Activated naive CD4-positive, alpha-beta T cell (primary cell): ENCODE measurements at regions not wholly inside any gene's neighbourhood (a gene's known extent, or its start where the extent isn't known, plus 50 kb on each side); places are given as distances from the start of the nearest gene placed in this dataset.

ENCODE experiments used
- DNase-seq, 4 experiments: peaks; one replicate each; lab custom pipeline; 2025; lab: John Stamatoyannopoulos, UW

DNA sequence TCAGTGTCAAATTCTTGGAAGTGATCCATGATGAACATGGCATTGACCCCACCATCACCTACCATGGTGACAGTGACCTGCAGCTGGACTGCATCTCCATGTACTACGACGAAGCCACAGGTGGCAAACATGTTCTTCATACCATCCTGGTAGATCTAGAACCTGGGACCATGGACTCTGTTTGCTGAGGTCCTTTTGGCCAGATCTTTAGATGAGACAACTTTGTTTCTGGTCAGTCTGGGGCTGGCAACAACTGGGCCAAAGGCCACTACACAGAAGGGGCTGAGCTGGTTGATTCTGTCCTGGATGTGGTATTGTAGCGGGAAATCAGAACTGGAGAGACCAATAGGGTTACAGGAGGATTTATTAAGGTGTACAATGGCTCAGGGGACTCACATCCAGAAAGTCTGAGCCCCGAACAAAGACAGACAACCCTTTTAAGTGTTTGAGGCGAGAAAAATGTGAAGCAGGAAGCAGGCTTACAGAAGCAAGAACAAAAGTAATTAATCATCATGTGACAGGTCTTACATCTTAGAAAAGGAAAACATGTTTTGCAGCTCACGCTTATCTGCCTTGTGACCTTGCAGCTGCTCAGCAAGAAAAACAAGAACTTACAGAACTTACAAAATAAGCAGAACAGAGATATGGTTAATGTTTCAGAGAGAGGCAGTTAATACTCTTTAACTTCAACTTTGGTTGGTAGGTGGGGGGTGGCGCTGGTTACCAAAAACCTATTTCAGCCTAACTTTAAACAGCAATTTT is 58.8 kb upstream of the MOCS1 start:
- no peak for DNase-seq
